ENCODE measurements at regions not wholly inside any gene's neighbourhood (a gene's known extent, or its start where the extent isn't known, plus 50 kb on each side); places are given as distances from the start of the nearest gene placed in this dataset.

GRCh38 chr6:24031496-24031895, 94.5 kb upstream of the NRSN1 start:
- TF ChIP-seq POLR2AphosphoS5 (IDR thresholded peaks at IDR 0.05): no peak
- TF ChIP-seq, protein P1, sequence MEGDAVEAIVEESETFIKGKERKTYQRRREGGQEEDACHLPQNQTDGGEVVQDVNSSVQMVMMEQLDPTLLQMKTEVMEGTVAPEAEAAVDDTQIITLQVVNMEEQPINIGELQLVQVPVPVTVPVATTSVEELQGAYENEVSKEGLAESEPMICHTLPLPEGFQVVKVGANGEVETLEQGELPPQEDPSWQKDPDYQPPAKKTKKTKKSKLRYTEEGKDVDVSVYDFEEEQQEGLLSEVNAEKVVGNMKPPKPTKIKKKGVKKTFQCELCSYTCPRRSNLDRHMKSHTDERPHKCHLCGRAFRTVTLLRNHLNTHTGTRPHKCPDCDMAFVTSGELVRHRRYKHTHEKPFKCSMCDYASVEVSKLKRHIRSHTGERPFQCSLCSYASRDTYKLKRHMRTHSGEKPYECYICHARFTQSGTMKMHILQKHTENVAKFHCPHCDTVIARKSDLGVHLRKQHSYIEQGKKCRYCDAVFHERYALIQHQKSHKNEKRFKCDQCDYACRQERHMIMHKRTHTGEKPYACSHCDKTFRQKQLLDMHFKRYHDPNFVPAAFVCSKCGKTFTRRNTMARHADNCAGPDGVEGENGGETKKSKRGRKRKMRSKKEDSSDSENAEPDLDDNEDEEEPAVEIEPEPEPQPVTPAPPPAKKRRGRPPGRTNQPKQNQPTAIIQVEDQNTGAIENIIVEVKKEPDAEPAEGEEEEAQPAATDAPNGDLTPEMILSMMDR (IDR thresholded peaks at IDR 0.05): no peak

Measured in stomach (tissue), 4 donors.